ENCODE measurements at regions not wholly inside any gene's neighbourhood (a gene's known extent, or its start where the extent isn't known, plus 50 kb on each side); places are given as distances from the start of the nearest gene placed in this dataset.

DNA sequence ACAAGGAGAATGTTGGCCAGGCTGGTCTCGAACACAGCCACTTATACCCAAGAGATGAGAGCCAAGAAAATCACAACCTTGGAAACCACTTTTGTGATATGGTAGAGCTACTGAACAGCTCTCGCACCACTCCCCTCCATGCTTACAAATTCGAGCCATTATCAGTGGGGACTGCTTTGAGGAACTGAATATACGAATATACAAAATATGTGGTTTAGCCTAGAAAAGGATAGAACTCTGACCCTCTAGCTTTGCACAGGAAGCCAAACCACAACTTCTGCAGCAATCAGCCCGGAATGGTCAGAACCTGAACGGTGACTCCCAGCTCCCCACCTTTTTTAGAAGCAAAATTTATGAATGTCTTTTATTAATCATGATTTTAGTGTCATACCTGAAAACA is 129.8 kb upstream of the TMEM132C start:
- TF ChIP-seq, protein P1, sequence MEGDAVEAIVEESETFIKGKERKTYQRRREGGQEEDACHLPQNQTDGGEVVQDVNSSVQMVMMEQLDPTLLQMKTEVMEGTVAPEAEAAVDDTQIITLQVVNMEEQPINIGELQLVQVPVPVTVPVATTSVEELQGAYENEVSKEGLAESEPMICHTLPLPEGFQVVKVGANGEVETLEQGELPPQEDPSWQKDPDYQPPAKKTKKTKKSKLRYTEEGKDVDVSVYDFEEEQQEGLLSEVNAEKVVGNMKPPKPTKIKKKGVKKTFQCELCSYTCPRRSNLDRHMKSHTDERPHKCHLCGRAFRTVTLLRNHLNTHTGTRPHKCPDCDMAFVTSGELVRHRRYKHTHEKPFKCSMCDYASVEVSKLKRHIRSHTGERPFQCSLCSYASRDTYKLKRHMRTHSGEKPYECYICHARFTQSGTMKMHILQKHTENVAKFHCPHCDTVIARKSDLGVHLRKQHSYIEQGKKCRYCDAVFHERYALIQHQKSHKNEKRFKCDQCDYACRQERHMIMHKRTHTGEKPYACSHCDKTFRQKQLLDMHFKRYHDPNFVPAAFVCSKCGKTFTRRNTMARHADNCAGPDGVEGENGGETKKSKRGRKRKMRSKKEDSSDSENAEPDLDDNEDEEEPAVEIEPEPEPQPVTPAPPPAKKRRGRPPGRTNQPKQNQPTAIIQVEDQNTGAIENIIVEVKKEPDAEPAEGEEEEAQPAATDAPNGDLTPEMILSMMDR (IDR thresholded peaks at IDR 0.05; ENCODE audit: insufficient read depth, low read length), result no peak
- TF ChIP-seq POLR2AphosphoS5 (IDR thresholded peaks at IDR 0.05; ENCODE audit: low read depth), result no peak
- no peak for TF ChIP-seq GABPA (IDR thresholded peaks at IDR 0.05; ENCODE audit: low read depth)
- TF ChIP-seq, protein P2, sequence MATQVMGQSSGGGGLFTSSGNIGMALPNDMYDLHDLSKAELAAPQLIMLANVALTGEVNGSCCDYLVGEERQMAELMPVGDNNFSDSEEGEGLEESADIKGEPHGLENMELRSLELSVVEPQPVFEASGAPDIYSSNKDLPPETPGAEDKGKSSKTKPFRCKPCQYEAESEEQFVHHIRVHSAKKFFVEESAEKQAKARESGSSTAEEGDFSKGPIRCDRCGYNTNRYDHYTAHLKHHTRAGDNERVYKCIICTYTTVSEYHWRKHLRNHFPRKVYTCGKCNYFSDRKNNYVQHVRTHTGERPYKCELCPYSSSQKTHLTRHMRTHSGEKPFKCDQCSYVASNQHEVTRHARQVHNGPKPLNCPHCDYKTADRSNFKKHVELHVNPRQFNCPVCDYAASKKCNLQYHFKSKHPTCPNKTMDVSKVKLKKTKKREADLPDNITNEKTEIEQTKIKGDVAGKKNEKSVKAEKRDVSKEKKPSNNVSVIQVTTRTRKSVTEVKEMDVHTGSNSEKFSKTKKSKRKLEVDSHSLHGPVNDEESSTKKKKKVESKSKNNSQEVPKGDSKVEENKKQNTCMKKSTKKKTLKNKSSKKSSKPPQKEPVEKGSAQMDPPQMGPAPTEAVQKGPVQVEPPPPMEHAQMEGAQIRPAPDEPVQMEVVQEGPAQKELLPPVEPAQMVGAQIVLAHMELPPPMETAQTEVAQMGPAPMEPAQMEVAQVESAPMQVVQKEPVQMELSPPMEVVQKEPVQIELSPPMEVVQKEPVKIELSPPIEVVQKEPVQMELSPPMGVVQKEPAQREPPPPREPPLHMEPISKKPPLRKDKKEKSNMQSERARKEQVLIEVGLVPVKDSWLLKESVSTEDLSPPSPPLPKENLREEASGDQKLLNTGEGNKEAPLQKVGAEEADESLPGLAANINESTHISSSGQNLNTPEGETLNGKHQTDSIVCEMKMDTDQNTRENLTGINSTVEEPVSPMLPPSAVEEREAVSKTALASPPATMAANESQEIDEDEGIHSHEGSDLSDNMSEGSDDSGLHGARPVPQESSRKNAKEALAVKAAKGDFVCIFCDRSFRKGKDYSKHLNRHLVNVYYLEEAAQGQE (IDR thresholded peaks at IDR 0.05; ENCODE audit: insufficient replicate concordance, low read depth), result no peak

All from HL-60 (cell line).